GM19463 (cell line): ENCODE measurements at regions not wholly inside any gene's neighbourhood (a gene's known extent, or its start where the extent isn't known, plus 50 kb on each side); places are given as distances from the start of the nearest gene placed in this dataset.
"Not testable (repeated sequence)": the region's sequence is repeated elsewhere in the genome, so short reads cannot be mapped to it uniquely, and the experiment has no call there.

Source experiments
- ATAC-seq: cut with Tn5 transposase; IDR thresholded peaks from one replicate; pipeline ENCODE4 v1.9.1; 2021; ENCODE audit warnings: mild to moderate bottlenecking, moderate library complexity; ENCODE audit not compliant: unreplicated experiment

DNA sequence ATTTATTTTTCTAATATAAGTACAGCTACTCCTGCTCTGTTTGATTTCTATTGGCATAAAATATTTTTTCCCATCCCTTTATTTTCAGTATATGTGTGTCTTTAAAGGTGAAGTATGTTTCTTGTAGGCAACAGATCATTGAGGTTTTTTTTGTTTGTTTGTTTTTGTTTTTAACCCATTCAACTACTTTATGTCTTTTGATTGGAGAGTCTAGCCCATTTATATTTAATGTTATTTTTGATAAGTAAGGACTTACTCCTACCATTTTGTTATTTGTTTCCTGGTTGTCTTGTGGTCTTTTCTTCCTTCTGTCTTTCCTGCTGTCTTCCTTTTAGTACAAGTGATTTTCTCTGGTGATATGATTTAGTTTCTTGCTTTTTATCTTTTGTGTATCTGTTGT, 285.1 kb upstream of the PROX1 start:
- no peak for ATAC-seq

DNA sequence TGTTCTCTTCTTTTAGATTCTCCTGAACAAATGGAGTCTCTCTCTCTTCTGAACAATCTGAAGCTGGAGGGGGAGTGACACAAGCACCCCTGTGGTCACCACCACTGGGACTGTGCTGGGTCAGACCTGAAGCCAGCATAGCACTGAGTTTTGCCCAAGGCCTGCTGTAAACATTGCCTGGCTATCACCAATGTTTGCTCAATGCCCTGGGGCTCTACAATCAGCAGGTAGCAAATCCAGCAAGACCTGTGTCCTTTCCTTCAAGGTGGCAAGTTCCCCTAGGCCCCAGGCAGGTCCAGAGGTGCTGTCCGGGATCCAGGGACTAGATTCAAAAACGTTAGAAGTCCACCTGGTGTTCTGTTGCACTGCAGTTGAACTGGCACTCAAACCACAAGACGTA, 282.8 kb upstream of the PROX1 start:
- no peak for ATAC-seq

DNA sequence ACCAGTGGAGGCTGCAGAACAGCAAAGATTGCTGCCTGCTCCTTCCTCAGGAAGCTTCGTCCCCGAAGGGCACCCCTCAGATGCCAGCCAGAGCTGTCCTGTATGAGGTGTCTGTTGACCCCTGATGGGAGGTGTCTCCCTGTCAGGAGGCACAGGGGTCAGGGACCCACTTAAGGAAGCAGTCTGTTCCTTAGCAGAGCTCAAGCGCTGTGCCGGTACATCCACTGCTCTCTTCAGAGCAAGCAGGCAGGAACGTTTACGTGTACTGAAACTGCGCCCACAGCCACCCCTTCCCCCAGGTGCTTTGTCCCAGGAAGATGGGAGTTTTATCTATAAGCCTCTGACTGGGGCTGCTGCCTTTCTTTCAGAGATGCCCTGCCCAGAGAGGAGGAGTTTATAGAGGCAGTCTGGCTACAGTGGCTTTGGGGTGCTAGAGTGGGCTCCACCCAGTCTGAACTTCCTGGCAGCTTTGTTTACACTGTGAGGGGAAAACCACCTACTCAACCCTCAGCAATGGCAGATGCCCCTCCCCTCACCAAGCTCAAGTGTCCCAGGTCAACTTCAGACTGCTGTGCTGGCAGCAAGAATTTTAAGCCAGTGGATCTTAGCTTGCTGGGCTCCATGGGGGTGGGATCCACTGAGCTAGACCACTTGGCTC, 275.8 kb upstream of the PROX1 start:
- not testable (repeated sequence) for ATAC-seq

DNA sequence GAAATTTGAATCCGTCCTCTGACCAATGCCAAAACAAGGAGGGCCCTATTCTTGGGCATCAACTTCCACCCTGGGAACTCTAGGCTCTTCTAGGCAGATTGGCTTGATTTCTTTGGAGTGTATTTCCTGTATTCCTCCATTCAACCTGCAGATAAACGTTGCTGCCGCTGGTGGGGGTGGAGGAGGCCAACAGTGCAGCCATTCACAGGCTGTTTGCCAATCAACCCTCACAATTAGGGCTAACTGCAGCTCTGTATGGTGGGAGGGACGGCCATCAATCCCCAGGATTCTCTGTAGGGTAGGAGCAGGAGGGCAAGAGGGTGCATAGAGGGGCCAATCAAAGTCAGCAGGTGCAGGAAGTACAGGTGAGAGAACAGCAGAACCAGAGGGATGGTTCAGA, 273.1 kb upstream of the PROX1 start:
- ATAC-seq, result no peak

DNA sequence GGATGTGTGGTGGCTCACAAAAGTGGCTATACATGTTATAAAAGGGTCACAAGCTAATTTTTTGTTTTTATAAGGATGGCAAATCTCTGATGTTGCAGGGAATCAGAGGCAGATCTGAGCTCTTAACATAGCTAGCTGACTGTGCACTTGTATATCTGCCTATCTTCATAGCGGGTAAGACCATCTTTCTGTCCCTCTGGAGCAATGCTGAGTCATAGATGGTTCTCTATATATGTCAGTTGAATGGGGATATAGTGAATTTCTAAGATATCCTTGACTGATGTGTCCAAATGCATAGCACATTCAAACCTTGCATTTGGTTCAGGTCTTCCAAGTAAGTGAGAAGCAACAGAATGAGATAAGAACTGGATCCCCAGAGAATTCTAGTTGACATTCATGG, 272.6 kb upstream of the PROX1 start:
- ATAC-seq, result no peak

DNA sequence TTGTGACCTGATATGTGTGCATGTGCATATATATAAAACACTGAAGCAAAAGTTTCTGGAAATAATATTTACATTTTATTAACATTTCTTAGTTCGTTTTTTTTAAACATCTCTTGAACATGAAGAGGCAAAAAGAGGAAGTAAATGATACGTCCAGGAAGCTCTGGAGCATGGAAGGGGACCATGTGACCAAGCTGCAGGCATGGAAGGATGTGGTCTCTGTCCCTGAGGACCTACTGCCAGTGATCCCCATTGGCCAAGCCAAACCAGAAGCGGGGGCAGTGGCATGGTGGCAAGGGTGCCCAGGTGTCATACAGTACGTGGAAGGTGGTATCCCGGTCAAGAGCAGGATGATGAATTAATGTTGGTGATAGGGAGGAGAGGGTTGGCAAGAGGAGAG, 268.3 kb upstream of the PROX1 start:
- no peak for ATAC-seq

DNA sequence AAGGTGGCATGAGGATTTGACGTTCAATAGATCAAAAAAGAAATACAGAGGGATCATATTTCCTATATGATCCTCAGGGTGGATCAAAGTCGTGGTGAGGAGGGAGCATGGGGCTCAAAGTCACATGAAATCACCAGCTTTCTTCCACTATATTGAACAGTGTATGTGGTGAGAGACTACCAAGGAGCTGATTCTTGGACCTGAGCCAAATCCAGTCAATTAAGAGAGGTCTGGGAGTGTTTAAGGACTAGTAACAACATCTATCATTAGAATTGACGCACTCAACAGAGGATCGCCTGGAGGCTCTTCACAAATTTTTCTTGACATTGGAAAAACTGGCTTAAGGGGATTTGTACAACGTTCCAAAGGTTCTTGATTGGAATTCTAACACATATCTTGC, 267.7 kb upstream of the PROX1 start:
- no peak for ATAC-seq

DNA sequence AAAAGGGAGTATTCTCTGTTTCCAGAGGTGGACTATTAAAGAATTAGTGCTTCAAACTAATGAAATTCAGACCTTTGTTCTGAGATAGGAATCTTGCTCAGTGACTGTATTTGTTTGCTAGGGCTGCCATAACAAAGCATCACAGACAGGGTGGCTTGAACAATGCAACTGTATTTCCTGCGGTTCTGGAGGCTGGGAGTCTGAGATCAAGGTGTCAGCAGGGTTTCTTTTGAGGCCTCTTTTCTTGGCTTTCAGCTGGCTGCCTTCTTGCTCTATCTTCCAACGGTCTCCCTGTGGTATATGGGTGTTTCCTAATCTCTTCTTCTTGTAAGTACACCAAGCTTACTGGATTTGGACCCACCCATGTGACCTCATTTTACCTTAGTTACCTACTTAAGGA, 264.6 kb upstream of the PROX1 start:
- ATAC-seq, result no peak

DNA sequence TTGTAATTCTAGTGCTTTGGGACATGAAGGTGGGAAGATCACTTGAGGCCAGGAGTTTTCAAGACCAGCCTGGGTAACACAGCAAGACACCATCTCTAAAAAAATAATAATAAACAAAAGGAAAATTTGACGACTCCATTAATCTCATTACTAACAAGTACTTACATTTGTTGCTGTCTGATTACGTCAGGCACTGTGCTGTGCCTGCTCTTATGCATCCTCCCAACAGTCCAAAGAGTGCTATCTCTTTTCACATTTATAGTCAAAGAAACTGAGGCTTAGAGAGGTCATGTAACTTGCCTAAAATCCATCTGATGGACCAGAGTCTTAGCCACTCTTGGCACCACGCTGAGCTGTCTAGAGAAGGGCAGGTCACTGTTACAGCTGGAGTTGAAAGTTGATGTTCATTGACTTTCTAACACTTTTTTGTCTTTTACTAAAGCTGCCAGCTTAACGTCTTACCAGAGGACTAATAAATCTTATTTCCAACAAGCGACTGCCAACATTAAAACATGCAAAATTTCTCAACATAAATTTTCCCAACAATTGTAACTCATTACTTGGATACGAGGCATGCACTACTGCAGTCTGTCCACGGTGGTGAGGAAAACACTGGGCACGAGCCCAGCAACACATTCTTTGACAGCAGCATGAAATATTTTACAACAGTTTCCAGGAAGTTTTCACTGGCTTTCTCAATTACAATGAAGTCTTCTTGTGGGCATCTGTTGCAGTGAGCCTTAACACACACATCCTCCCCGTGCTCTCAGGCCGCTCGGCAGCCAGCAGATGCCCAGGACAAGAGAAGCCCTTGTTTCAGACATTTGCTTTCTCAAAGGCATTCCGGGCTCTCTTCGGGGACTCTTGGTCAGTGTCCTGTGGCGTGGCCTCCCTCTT, 262.9 kb upstream of the PROX1 start:
- ATAC-seq, result no peak

DNA sequence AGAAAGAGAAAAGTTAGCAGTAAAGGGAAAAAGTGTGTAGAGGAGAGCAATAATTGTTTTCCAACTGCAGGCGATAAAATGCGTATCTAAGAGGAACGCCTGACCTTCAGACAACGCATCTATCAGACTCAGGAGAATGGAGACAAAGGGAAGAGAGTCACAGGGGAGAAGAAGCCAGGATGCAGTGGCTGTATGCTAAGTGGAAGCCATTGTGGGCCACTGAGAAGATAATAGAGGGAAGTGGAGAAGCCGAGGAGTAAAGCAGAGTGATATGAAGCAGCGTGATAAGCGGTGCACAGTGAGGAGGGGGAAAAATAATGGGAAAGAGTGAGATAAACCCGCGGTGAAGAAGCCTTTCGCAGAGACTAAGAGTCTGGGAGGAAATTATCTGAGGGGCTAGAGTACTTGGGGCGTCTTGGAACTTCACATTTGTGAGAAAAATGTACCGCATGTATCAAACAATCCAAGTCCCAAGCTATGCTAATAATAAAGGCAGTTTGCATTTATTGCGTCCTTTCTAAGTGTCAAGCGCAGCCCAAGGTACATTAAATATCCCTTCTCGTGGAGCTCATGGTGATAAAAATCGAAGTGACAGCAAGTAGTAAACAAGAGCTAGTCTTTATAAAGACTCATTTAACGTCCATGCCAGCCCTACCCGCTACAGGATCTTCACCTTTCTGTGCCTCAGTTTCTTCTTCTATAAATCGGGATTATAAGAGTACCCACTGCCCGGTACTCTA, 259.8 kb upstream of the PROX1 start:
- ATAC-seq, result no peak

DNA sequence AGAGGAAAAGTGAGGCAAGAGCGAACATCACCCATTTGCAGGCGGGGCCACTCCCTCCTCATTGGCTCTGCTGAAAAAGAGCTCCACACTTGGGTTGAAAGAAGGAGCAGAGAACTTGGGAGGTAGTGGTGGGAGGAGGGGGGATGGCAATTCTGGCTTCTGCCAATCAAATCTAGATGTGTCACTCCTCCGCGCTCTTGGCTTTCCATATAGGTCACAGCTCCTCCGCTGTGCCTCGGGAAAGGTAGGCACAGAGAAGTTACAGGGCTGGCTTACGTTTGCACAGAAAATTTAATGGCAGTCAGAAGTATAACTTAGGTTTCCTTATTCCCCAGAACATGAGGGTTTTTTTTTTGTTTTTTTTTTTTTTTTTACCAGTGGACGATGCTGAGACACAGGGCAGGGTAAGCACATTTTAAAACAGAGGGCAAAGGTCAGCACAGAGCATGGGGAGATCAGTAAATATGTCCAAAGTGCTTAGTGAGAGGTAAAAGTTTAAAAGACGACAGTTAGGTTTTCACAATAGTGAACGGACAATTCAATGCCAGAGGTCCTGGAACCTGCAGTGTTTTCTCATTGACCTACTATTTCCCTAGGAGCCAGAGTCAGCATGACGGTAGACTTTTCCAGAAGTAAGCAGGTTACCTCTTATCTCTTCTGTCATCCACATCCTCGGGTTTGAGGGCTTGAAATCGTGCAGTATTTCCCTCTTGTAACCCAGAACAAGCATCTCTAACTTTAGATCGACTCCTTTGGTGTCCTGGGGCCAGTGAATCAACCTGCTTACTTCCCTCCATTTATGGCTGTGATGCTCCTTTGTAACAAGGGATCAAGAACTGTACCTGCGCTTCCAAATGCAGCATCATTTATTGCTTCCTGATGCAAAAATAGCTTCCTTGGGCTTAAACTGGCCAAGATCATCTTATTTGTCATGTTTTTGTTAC, 258.9 kb upstream of the PROX1 start:
- ATAC-seq, result no peak

DNA sequence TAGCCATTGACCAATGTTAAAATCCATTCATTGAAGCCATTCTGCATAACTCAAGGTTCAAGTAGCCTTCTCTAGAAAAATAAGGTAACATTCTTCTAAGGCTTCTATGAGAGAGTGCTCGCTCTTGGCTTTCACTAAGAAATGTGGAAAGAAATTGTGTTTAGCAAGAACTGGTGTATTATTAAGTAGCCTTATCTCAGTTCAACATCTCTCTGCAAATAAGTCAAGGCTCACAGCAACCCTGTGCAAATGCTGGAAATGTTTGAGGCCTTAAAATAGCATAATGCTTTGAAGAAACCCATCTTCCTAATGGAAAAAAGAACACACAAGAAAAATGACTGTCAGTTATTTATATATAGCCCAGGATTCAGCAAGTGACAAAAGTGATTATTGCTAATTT, 254.1 kb upstream of the PROX1 start:
- no peak for ATAC-seq

DNA sequence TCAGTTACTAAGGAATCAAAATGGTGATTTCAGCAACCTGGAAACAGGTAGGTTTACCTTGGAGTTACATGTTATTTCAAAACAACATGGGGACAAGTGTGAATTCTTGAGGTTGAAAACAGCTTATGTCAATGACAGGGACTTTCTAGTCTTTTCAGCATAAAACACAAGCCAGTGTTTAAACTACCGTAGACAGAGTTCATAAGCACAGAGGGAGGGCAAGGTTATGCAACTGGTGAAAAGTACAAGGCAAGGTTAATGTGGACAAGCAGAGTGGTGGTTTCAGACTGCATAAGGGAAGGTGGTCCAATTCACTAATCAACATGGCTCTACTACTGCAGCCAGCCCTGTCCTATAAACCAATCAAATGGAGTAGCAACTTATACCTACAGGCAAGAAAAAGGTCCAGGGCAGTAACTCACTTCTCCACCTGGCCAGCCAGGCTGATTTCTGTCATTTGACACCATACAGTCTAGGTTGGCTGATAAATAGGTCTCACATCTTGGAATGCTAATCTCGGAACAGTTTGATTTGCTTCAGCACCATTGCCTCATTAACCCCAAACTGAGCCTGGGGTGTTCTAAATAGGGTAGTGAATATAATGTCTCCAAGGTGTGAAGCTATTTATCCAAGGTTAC, 250.3 kb upstream of the PROX1 start:
- no peak for ATAC-seq

DNA sequence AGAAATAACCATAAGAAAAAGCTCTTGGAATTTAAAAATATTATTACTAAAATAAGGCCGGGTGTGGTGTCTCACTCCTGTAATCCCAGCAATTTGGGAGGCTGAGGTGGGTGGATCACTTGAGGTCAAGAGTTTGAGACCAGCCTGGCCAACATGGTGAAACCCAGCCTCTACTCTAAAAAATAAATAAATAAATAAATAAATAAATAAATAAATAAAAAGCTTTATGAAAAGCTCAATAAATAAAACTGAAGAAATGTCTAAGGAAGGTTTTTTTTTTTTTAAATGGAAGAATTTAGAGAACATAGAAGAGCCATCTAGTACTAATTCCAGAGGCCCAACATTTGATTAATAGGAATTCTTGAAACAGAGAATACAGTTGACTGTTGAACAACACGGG, 249.1 kb upstream of the PROX1 start:
- no peak for ATAC-seq

DNA sequence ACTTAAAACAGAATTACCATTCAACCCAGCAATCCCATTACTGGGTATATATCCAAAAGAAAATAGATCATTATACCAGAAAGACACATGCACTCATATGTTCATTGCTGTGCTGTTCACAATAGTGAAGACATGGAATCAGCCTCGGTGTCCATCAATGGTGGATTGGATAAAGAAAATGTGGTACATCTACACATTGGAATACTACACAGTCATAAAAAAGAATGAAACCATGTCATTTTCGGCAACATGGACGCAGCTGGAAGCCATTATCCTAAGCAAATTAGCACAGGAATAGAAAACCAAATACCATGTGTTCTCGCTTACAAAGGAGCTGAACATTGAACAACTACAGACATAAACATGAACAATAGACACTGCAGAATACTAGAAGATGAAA, 244.8 kb upstream of the PROX1 start:
- no peak for ATAC-seq

DNA sequence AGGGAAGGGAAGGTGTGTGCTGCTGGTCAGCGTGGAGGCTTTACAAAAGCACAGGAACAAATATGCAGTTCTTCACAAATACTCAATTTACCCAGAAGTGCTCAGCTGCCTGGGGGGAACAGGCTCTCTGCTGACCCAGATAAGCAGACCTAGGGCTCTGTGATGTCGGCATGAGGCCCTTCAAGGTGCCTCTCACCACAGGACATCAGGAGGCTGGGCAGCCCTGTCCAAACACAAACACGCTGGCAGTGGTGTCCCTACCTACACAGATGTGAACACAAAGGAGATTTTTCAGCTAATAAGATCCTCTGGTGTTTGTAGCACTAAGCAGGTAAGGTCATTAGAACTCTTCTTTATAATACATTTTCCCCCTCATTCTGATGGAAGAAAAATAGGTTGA, 243.0 kb upstream of the PROX1 start:
- no peak for ATAC-seq

DNA sequence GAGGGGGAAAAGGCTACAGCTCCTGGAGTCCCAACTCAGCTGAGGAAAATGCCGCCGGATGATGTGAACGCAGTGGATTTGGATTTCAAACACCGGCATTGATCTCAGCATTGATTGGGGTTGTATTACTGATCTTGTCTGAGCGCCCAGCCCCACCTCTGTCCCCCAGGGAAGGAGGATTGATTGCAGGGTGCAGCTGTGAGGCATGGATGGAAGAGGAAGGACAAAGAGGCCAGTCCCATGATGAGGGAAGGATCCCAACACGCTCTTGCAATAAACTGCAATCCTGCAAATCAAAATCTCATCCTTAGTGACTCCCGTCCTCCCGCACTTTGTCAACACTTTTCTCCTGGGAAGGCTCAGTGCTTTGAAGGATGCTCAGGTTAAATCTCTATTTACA, 242.3 kb upstream of the PROX1 start:
- ATAC-seq, result no peak

DNA sequence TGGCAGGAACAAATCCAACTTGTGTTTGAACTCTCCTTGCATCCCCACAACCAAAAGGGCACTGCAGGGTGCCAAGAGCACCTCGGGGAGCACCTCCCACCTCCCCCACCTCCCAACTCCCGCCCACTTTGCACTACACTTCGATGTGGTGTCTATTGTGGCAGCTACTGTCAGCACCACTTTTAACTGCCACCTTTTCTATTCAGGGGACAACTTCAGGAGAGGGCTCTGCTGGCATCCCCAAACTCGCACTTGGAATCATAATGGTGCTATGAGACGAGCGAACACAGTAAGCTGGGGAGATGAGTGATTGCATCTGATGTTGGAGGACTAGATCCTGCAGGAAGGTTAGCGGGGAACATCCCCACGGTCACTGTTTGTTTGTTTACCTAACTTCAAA, 238.2 kb upstream of the PROX1 start:
- no peak for ATAC-seq

DNA sequence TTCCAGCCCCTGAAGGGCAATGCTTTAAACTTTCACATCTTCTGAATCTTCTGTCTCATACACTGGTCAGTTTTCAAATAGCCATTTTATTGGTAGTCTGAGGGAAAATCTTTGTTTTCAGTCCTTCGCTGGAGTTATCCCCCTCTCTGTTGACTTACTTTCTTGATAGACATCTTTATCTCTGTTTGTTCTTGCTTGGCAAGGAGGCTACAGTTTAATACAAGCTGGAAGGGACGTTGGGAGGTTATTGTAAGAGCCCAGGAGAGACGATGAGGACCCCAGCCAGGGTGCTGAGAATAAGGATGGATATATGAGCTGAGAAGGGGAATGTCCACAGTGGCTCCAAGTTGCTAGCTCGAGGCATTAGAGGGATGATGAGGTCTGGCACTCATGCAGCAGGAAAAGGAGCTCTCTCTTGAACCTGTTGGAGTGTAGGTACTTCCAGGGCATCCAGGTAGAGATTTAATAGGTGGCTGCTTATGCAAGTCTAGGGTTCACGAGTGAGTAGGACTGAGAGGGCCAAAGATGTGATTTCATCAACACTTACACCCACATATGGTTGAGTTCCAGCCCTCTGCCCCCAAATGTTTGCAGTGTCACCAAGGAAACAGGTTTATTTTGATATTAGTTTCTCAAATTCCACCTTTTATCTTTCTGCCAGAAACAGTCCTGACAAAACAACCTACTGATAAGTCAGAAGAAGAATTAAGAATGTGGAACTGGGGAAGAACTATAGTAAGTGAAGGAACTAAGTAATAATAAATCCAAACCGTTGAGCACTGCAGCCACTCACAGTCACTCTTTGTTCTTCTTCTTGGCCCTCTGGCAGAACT, 237.3 kb upstream of the PROX1 start:
- no peak for ATAC-seq

DNA sequence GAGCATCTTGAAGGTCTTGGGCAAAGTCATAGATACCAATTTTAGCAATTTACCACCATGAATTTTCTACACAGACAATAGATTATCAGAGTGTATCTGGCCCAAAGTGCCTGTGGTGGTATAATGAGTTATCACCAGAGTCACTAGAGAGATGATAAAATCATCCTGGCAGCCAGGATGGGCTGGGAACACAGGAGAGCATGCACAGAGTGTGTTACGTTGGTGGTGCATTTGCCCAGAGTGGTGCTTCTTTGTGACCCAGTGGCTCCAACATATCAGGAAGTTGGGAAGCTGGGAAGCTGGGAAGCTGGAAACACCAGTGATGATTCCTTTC, 236.7 kb upstream of the PROX1 start:
- ATAC-seq, result no peak
